GM18520 (cell line): ENCODE measurements at regions not wholly inside any gene's neighbourhood (a gene's known extent, or its start where the extent isn't known, plus 50 kb on each side); places are given as distances from the start of the nearest gene placed in this dataset.

Experiments used
- ATAC-seq: cut with Tn5 transposase; IDR thresholded peaks from one replicate; pipeline ENCODE4 v1.9.1; 2021; ENCODE audit not compliant: unreplicated experiment

GRCh38 chr9:109940561-109940960 is 160.6 kb downstream of the PALM2AKAP2 start:
- ATAC-seq = no peak

GRCh38 chr9:109941771-109942170 is 161.8 kb downstream of the PALM2AKAP2 start:
- ATAC-seq = no peak

GRCh38 chr9:109945573-109945972 is 165.6 kb downstream of the PALM2AKAP2 start:
- ATAC-seq = no peak

- ATAC-seq = no peak
Observed at GRCh38 chr9:109948453-109948852, 168.5 kb downstream of the PALM2AKAP2 start.

GRCh38 chr9:109950710-109951443 is 170.9 kb downstream of the PALM2AKAP2 start:
- ATAC-seq = no peak

- ATAC-seq = no peak
Observed at GRCh38 chr9:109953300-109953699, 173.3 kb downstream of the PALM2AKAP2 start.

- no peak for ATAC-seq
Observed at GRCh38 chr9:109953813-109954497, 174.0 kb downstream of the PALM2AKAP2 start.

GRCh38 chr9:109956717-109957440 is 176.9 kb downstream of the PALM2AKAP2 start:
- no peak for ATAC-seq

- ATAC-seq = no peak
Observed at GRCh38 chr9:109959679-109960078, 179.7 kb downstream of the PALM2AKAP2 start.

GRCh38 chr9:109961626-109962025 is 181.6 kb downstream of the PALM2AKAP2 start:
- no peak for ATAC-seq

- ATAC-seq = no peak
Observed at GRCh38 chr9:109962215-109962614, 182.2 kb downstream of the PALM2AKAP2 start.

GRCh38 chr9:109963079-109963478 is 183.1 kb downstream of the PALM2AKAP2 start:
- ATAC-seq = no peak

- ATAC-seq = no peak
Observed at GRCh38 chr9:109966643-109967368, 186.8 kb downstream of the PALM2AKAP2 start.

- ATAC-seq = peak; percentile 22
Observed at GRCh38 chr9:109967651-109968642, 187.9 kb downstream of the PALM2AKAP2 start.

GRCh38 chr9:109969011-109969410 is 189.0 kb downstream of the PALM2AKAP2 start:
- no peak for ATAC-seq

GRCh38 chr9:109969573-109970237 is 189.7 kb downstream of the PALM2AKAP2 start:
- no peak for ATAC-seq

GRCh38 chr9:109971226-109971625 is 191.2 kb downstream of the PALM2AKAP2 start:
- ATAC-seq = no peak

- peak; percentile 27 for ATAC-seq
Observed at GRCh38 chr9:109972026-109972882, 192.3 kb downstream of the PALM2AKAP2 start.
